GM19468 (cell line): ENCODE measurements at regions not wholly inside any gene's neighbourhood (a gene's known extent, or its start where the extent isn't known, plus 50 kb on each side); places are given as distances from the start of the nearest gene placed in this dataset.

Experiments used
- ATAC-seq: cut with Tn5 transposase; IDR thresholded peaks from one replicate; pipeline ENCODE4 v1.9.1; 2021; ENCODE audit warnings: mild to moderate bottlenecking, moderate library complexity, moderate number of reproducible peaks; ENCODE audit not compliant: unreplicated experiment; ENCODE audit errors: extremely low read depth

DNA sequence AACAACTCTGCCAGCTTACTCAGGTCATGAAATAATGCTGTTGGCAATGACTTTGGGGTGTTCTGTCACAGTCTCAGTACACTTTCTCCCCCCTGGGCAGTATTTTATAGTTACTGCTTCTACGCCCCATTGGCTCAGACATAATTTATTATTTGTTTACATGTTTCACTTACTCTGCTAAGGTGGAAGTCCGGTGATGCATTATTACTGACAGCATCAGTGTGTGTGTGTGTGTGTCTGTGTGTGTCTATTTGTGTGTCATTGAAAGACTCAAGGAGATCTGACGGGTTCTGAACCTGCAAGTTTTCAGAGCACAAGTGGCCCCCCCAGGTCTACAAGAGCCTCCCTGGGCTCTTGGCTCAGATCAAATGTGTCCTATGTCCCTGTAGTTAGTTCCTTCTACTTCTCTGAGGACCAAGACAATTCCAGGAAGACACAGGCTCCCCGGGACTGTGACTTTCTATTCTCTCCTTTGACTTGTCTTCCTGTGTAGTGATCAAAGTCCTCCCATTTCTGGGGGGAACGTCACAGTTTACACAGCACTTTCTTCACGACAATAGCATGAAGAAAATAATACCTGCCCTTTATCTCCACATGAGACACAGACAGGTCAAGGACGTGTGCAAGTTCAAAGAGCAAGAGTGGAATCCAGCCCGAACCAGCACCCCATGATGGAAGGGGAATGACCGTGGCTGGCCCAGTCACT is 283.7 kb upstream of the GATB start:
- ATAC-seq, result no peak

DNA sequence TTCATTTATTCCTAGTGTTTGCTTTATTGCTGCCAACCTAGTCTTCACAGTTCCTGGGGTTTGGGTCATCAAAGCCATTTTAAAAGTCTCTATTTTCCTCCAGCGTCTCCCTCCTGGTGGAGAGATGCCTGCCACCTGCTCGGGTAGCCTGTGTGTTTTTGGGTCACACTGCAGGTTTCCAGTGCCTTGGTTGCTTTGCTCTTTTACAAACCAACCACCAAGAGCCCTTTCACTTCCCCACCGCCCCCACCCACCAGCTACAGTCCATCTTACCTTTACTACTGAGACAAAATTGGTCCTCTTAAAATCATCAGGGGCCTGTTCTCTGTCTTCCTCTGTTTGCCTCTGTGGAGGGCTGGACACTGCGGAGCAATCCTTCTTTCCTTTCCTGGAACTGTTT is 280.5 kb upstream of the GATB start:
- ATAC-seq, result no peak

DNA sequence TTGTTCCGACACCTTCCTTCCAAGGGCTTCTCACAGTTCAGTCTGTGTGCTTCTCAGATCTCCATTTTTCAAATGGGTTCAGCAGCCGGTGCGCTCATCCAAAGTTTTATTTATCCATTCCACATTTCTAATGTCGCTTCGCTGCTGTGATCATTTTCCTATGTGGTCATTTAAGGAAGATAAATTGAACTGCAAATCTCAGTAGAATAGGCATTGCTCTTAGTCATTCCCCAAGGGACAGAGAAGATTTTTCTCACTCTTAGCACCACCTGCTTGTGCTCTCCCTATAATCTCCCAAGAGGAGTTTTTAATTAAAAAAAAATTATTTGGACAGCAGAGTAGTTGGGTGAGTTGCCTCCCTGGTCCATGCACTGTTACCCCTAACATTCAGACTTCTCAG is 278.9 kb upstream of the GATB start:
- ATAC-seq, result no peak

DNA sequence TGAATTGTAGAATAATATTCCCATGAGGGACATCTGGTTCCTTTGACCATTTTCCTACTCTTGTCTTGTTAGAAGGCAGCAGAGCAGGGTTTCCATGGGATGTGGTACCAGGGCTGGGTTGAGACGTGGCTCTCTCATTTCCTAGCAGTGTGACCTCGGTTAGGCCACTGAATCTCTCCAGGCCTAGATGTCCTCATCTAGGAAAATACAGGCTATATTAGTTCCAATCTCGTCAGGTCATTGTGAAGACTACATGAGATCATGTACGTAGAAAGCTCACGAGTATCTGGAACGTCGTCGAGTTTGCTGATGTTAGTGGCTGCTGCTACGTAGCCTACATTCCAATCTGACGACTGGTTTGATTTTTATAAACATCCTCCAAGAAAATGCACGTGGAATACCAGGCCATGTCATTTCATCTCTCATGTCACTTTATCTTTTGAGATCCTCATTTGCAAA is 278.2 kb upstream of the GATB start:
- no peak for ATAC-seq

DNA sequence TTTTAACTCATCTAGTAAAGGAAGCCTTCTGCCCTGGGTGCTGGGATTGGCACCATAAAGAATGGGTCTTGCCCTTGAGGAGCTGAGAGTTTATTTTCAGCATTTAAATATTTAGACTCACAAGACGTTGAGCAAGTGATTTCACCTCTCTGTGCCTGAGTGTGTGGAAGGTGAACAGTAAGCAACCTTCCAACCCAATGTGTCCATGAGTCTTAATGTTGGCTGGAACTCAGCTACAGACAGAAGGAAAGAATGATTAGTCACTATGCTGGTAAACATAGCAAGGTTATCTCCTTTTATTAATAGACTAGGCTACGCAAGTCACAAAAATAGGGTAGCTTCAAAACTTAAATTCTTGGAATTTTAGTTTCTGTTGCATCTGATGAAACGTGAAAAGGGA is 277.4 kb upstream of the GATB start:
- ATAC-seq, result no peak

DNA sequence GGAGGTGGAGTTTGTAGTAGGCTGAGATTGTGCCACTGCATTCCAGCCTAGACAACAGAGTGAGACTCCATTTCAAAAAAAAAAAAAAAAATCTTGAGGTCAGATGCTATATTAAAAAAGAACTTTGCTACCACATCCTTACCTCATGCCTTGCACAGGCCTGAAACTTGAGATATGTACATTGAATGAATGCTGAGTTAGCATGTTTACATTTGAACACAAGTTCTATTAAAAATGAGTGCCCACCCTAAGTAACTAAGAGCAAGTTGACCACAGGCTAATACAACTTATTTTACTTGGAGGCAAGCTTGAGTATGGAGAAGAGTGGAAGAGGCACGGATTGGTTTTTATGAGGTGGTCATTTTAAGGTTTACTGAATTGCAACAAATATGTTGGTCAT is 276.6 kb upstream of the GATB start:
- no peak for ATAC-seq

DNA sequence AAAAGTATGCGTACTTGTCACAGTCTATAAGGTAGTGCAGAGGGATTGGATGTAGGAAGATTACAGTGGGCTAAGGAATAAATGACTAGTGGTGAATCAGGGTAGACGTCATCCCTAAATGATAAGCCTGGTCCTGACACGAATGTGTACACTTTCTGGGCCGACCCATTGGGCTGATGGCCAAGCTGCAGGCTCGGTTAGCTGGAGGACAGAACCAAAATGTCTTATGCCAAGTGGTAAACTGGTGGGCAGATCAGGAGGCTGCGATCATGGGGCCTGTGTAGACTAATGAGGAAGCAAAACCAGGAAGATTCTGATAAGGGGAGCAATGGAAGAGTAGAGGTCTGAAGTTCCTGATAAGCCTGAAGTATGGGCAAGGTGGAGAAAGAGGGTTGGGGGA is 272.8 kb upstream of the GATB start:
- no peak for ATAC-seq

DNA sequence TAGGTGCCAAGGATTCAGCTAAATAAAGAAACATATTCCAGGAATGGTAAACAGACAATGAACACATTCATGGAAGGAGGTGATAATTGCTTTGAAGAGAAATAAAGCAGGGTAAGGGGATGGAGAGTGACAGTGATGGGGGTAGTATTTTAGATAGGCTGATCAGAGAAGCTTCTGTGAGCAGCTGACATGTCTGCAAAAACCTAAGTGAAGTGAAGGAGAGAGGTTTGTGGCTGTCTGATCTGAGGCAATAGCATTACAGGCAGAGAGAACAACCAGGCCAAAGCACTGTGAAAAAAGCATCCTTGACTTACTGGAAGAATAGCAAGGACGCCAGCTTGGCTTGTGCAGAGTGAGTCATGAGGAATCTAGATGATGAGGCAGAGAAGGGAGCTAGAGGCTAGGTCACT is 271.9 kb upstream of the GATB start:
- ATAC-seq, result no peak

DNA sequence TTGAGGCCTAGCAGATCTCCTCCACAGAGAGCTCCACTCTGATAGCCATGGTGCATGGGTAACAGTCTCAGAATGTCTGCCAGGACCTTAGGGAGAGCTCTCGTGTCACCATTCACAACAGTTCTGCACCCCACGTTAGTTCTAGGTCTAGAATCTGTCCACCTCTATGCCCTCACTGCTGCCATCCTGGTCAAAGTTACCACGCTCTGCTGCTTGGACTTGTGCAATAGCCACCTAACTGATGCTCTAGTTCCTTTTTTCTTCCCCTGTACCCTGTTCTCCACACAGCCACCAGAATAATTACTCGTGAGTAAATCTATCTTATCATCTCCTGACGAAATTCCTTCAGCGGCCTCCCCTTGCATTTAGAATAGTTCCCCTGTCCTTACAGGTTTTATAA is 268.8 kb upstream of the GATB start:
- no peak for ATAC-seq

DNA sequence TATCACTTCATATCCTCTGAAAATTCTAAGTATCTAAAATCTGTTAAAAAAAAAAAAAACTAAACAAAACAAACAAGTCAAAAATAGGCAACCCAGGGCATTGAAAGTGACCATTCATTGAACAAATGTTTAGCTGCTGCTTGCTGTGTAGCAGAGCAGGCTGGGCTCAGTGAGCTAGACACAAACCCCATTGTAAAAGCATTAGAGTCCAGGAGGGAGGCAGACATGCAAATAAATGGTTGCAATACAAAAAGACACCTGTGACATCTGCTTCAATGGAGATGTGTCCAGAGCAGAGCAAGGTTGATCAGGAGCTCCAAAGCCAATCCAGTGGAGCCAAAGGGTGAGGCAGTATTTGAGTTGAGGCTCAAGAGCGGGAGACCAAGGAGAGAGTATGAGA is 267.3 kb upstream of the GATB start:
- ATAC-seq, result no peak

DNA sequence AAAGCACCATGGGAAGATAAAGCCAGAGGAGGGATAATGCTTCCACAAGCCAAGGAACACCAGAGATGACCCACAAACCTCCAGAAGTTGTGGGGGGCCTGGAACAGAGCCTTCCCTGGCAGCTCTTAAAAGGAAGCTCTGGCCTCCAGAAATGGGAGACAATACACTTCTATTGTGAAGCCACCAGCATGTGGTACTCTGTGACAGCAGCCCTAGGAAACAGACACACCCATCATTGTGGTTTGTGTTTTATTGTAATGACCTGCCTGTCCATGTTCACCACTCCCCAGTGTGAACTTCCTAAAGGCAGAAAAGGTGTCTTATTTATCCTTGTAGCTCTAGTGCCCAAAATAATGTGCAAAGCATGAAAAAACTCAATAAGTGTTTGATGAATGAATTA is 264.1 kb upstream of the GATB start:
- no peak for ATAC-seq

DNA sequence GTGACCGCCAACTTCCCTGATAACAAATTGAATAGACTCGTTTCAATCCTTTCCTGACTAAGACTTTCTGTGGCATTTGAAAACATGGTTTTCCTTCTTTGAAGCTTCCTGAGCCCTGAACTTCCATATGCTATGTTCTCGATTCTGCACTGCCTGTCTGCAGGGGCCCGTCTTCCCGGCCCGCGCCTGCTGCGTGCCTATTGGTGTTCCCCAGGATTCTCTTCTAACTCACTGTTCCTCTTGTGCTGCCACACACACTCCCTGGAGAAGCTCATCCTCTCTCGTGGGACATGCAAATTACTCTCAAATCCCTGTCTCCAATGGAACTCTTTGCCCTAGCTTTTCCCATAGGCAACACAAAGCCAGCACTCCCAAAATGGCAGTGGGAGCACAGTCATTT is 262.9 kb upstream of the GATB start:
- no peak for ATAC-seq

DNA sequence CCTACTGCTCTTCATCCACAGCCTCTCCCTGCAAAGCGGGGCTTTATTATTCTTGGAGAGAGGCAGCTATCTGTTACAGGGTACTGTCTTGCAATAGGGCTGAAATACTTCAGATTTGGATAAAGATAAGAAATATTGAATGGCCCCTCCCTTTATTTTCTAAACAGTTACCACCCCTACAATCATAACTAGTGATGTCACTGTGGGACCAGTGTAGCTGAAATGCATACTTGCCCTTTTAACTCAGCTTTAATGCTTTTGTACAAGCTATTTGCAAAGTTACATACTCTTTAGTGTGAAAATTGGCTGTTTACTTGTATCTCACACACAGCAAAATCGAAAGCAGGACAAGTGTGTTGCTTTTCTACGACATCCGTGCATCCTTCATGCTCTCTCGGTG is 261.7 kb upstream of the GATB start:
- no peak for ATAC-seq

DNA sequence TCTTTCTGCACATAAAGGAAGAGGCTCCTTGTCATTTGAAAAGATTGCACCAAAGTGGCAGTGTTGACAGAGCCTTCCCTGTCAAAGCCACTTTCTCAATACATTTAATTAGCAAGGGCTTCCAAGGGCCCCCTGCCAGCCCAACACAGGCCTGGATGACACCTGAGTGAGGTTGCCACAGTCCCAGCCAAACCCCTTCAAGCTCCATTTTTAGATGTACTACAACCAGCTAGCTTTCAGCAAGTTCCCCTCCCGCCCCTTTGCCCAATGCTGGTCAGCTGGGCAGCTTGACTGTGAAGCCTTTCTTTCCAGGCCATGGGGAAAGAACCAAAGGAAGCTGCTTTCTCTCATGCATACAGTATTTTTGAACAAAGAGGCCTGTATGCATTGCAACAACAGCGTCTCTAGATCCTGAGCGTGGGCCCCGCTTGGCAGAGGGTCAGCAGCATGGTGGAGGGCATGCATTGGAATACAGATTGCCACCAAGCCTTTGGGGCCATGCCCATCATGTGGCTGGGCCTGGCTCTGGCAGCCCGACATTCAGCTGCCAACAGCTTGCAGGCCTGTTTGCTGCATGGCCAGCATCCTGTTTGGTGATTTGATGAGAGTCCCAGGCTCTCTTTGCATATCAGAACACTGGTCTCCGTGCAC is 261.1 kb upstream of the GATB start:
- no peak for ATAC-seq

DNA sequence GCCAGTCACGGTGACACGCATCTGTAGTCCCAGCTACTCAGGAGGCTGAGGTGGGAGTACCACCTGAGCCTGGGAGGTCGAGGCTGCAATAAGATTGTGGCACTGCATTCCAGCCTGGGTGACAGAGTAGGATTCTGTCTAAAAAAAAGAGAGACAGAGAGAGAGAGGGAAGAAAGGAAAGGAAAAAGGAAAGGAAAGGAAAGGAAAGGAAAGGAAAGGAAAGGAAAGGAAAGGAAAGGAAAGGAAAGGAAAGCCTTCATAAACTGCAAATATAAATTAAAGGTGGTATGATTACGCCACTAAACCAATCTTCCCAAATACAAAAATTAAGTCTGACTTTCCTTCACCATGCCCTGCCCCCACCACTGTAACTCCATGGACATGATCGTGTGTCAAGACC is 259.3 kb upstream of the GATB start:
- no peak for ATAC-seq

DNA sequence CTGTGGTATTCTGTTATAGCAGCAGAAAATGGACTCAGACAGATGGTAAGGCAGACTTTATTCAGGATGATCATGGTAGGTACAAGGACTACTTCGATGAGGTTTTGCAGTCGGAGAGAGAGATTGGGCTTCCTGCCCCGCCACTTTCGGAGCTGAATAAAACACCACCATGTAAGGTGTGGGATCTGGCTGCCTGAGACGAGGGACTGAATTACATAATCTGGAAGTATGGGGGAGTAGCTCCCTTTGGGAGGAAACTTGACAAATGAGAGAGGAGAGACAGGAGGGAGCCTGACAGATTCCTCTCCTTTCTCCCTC is 255.5 kb upstream of the GATB start:
- no peak for ATAC-seq

DNA sequence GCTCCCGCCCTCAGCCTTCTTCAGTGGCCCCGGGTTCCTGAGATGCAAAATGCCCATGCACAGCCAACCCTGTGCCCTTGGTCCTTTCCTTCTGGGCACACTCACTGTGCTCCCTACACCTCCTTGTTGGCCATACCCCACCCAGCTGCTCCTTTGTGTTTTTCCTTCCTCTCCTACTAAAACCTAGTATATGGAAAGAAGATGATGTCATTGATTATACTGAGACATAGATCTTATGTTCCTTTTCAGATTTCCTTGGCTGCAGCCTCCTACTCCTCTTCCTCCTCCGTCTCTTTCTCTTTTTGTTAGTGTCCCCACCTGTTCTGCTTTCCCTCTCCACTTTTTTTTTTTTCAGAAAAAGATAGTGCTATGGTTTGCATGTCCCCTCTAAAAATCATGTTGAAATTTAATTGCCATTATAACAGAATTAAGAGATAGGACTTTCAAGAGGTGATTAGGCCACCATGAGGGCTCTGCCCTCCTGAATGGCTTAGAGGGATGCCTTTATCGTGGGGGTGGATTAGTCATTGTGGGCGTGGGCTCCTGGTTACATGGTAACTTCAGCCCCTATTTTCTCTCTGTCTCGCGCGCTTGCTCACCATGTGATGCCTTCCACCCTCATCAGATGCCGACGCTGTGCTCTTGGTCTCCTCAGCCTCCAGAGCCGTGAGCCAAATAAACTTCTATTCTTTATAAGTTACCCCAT is 254.9 kb upstream of the GATB start:
- no peak for ATAC-seq

DNA sequence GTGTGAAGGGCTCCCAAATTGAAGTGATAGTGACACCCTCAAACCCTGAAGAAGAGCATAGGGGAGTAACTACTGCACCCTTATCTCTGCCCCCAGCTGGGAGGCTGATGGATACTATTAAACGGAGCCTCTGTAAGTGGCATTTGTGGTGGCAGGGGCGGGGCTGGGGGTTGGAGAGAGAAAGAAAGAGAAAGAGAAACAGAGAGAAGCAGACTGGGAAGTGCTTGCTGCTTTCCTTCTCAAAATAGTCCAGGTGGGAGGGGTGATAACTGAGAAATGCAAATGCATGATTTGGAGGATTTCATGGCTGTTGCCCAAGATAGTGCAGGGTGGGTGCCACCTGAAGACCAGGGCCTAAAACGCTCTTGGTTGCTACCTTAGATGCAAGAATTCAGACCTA is 253.5 kb upstream of the GATB start:
- peak; percentile 70 for ATAC-seq

DNA sequence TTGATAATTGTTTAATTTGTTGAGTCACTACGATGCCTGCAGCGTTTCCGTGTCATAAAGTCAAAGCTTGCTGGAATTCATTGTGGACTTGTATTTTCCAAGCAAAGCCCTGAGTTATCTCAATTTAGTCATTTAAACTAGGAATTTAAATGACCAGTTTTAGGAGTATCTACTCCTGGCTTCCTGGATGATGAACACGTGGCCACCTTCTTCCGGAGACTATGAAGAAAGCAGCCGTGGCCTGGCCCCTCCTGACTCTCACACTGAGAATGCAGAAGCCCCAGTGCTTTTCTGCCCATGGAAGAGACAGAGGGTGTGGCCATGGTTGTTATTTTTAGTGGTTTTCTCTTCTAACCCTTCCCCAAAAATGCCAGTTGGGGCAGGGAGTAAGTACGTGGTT is 250.7 kb upstream of the GATB start:
- ATAC-seq, result no peak

DNA sequence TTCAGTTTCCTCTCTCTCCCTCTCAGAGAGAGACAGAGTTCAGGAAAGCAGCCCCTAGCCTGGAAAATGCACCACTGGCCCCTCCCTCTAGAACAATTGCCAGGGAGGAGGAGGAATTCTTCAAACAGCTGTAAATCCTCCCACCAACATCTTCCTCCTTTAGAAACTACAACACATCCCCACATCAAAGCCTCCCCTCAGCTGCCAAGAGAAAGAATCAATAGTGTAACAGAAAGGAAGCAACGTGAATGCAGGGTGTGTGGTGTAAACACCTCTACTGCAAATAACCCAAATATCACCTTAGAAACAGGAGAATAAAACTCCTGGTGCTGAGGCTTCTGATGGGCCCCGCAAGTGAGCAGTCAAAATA is 249.9 kb upstream of the GATB start:
- no peak for ATAC-seq

DNA sequence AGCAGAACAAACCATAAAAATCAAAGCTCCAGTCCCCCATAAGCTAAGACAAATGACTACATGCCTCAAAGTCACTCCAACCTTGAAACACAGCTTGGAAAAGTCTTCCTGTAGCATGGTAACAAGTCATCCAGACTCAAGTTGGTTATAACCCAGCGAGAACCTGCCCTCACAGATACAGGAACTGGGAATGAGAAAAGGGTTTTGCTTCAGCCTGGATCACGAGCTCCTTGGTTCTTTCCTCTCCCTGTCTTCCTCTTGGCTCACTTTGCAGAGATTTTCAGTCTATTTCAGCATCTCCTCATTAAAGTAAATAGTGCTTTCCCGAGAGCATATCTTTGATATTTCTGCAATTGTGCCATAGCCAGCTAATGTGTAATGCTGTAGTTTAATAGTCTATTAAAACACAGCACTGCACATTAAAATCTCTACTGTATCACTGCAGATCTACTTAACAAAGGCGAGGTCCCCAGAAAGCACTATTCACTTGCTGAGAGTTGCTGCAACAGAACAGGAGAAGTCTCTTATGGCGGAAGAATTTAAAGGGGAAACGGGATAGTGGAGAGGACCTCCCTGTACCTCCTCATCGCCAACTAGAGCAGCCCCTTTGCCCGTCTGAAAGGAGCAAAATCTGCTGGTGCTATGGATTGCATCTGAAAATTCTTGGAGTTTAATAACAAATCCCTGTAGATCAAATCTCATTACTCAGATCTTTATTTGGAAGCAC is 249.3 kb upstream of the GATB start:
- ATAC-seq, result no peak
